ENCODE measurements at regions not wholly inside any gene's neighbourhood (a gene's known extent, or its start where the extent isn't known, plus 50 kb on each side); places are given as distances from the start of the nearest gene placed in this dataset.
A peak's percentile ranks its signal among the peaks of the same experiment; 100 is the strongest.
"Not testable (repeated sequence)": the region's sequence is repeated elsewhere in the genome, so short reads cannot be mapped to it uniquely, and the experiment has no call there.

GRCh38 chr2:111544006-111544405, 340.0 kb downstream of the ANAPC1 start:
- DNase-seq, result not testable (repeated sequence)

DNA sequence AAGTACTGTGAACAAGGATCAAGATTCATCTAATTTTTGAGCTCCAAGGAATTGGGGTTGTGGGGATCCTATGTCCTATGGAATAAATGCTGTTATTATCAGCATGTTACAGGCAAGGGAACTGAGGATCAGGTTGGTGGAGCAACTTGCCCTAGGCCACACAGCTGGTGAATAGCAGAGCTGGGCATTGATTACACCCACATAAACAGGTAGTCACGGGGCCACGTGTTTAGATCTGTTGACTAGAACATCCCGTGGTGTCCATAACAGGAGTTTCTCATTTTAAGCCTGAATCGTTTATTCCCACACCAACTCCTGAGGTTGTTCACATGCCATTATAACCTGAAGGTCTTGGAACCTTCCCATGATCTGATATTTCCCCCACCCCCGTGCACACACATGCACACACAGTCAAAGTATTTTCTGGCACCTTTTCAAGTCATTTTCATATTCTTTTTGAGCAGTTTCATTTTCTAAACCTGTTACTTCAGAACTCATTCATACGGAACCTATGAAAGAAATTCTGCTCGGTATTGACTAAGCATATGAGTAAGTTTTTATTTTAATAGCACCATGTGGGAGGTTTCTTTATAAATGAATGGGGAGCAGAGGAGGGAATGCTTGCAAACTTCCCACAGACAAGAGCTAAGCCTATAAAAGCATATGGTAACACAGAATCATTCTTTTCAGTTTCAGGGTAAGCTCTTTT, 338.1 kb downstream of the ANAPC1 start:
- DNase-seq, result not testable (repeated sequence)

DNA sequence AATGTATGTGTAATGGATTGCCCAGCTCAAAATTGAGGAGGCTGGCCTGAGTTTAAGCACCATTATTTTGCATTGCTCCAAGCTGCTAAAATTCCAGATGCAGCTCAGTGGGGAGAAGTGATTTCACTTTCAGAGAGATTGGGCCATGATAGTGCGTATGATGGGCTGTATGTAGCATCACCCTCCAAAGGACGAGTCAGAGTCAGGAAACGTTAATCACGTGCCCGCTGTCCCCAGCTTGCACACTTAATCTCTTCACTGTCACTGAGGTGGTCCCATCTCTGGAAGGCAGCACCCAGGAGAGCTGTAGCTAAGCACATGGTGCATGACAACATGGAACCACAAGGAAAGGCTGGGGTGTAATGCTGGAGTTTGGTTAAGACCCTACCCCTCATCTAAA, 337.4 kb downstream of the ANAPC1 start:
- not testable (repeated sequence) for DNase-seq

DNA sequence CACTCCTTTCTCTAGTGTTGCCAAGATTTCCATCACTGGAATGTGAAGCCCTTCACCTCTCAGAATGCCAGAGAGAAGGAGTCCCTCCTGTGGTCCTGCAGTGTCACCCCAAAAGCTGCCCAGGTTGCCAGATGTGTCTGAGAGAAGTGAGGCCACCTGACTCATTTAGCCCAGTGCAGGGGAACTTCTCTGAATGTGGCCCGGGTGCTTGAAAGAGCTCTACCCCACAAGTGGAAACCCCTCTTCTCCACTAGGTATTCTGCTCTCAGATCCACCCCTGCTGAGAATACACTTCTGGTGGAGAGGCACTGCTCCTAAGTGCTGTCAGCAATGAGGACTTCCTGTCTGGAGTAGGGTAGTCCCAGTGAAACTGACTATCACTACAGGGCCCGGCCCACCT, 334.8 kb downstream of the ANAPC1 start:
- DNase-seq, result not testable (repeated sequence)

DNA sequence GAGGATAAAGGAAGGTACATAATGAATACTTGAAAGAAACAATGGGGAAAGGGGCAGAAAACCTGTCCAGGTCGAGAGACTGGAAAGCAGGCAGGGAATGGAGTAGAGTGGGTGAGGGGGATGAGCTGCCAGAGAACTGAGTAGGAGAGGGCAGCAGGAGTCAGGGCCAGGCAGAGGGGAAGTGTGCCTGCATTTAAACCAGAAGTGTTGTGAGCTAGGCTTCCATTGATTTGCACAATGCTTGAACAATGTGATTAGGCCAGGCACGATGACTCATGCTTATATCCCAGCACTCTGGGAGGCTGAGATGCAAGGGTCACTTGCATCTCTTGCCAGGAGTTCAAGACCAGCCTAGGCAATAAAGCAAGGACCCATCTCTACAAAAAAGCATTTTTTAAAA, 332.6 kb downstream of the ANAPC1 start:
- not testable (repeated sequence) for DNase-seq

DNA sequence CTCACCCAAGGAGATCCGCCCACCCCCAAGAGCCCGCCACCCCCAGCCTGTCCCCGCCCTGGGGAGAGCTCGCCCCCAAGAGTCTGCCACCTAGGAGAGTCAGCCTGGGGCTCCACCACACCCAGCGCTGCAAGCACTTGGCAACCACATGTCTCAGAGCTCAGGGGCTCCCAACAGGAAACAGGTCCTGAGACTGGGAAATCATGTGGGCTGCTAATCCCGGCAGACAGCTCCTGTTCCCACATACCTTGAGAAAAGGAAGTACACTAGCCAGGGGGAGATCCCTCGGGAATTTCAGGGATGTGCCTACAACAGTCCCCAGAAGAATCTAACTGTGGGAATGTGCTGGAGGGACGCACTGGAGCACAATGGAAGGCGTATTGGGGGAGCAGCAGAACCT, 331.4 kb downstream of the ANAPC1 start:
- not testable (repeated sequence) for DNase-seq

- not testable (repeated sequence) for DNase-seq
Observed at GRCh38 chr2:111559301-111559700, 324.7 kb downstream of the ANAPC1 start.

- not testable (repeated sequence) for DNase-seq
Observed at GRCh38 chr2:111559814-111560213, 324.2 kb downstream of the ANAPC1 start.

- DNase-seq, result not testable (repeated sequence)
Observed at GRCh38 chr2:111566068-111566467, 317.9 kb downstream of the ANAPC1 start.

GRCh38 chr2:111567233-111567632, 316.8 kb downstream of the ANAPC1 start:
- not testable (repeated sequence) for DNase-seq

- DNase-seq, result peak; percentile 26
Observed at GRCh38 chr2:111569356-111570199, 314.4 kb downstream of the ANAPC1 start.

- DNase-seq, result peak; percentile 75
Observed at GRCh38 chr2:111570300-111571114, 313.5 kb downstream of the ANAPC1 start.

- not testable (repeated sequence) for DNase-seq
Observed at GRCh38 chr2:111574803-111575202, 309.2 kb downstream of the ANAPC1 start.

DNA sequence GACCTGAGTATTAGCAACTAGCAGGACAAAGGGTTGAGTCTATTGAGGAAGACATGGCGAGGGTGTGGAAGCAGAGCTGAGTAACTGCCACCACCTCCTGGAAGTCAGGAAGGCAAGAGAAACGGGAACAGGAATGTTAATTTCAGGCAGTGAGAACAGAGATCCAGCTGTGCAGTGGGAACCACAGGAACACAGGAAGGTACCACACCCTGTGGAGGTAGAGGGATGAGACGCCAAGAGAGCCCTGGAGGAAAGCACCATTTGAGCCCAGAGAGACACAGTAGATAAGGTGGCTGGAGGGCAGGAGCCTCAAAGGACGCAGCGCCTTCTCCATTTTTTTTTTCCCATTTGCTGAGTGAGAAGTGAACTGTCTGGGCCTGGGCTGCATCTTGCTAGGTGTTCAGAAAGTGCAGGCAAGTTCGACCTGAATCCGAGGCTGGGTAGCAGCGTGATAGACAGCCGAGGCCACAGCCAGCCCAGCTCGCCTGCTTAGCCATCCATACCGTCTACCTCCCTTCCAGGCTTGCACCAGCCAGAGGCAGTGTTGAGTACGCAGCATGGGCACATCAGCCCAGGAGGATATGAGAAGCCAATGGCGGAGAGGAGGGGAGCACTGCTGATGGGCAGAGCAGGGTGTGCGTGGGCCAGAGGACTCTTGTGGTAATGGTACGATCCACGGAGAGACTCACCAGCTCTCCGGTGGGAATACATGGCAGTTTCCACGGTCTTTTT, 306.7 kb downstream of the ANAPC1 start:
- DNase-seq, result not testable (repeated sequence)

DNA sequence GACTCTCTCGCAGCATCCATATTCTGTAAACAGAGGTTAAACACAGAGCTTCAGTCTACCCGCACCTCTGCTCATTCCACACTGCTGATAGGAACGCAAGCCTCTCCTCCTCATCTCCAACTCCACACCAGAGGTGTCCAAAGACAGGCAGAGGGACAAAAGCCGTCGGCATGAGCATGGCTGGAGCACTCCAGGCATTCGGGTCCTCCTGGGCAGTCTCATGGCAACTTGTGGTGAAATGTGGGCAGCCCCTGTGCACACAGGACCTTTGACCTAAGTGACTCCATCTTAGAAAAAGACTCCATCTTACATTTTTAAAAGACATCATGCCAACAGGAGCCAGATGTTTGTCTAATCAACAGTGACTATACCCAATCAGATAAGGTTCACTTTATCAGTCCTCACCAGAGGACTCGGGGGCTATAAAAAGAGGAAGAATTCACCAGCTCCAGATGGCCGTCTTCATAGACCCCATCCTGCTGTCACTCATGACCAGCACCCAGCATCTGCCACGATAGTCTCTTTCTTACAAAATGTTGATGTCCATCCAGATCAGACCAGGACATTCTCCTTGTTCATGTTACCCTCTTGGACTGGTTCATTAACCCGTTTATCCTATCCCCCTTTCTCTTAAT, 304.4 kb downstream of the ANAPC1 start:
- not testable (repeated sequence) for DNase-seq

DNA sequence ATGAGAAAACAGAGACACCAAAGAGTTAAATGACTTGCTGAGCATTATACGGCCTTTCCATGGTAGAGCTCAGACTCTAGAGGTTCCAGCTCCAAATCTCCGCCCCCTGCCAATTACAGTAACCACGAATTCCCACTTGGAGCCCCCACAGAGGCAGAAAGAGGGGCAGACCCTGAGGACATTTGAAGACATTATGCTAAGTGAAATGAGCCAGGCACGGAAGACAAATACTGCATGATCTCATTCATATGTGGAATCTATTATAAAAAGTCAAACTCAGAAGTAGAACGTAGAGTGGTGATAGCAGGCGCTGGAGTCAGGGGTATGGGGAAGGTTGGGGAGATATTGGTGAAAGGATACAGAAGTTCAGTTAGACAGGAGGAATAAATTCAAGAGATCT, 303.4 kb downstream of the ANAPC1 start:
- not testable (repeated sequence) for DNase-seq

- DNase-seq, result not testable (repeated sequence)
Observed at GRCh38 chr2:111582090-111582489, 301.9 kb downstream of the ANAPC1 start.

DNA sequence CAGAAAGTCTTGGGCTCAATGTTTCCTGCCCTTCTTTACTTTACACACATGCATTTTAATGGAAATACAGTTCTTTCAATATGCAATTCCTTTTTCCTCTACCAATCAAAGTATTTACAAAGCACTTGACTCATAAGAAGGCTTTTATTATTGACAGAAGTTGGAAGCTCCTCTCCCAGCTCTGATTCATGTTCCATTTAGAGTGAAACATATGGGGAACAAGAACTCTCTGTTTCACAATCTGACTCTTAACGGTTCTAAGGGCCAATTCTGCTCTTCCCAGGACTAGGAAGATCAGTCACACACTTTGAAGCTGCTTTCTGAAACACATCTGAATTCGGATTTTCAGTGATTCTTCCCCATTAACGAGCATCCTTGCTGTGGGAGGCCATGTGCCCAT, 300.5 kb downstream of the ANAPC1 start:
- DNase-seq, result not testable (repeated sequence)

GRCh38 chr2:111584540-111584939, 299.5 kb downstream of the ANAPC1 start:
- not testable (repeated sequence) for DNase-seq

DNA sequence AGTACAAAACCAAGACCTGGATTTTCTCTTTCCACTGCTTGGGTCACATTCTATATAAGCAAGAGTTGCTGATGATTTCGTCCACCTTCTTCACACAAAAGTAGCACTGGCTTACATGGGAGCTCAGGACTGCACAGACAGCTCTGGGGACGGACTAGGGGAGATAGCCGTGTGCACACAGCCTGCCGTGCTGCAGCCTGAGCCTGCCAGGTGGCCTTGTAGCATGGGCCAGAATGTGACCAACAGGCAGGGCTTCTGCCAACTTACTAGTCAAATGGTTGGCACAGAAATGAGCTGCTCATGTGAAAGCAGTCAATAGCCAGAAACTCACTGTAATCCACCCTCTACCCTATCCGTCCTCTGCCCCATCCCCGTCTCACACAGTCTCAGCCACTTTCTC, 299.0 kb downstream of the ANAPC1 start:
- not testable (repeated sequence) for DNase-seq

DNA sequence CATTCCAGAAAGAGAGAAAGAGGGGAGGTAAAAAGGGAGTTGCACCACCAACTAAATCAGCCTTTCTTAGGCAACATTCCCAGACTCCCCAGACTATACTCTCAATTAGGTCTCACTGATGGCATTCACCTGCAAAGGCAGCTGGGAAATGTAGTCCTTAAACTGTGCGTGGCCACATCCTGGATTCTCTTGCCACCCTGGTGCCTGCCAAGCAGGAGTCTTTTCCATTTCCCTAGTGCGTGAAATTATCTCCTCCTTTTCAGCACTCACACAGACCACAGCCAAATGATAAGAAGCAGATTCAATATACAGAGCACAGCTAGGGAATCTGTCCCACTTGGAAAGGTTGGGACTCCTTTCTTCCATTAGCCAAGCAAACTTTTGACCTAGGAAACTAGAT, 298.0 kb downstream of the ANAPC1 start:
- not testable (repeated sequence) for DNase-seq

- not testable (repeated sequence) for DNase-seq
Observed at GRCh38 chr2:111595072-111595471, 288.9 kb downstream of the ANAPC1 start.
